Neuronal stem cell (in vitro differentiated cells): ENCODE measurements at regions not wholly inside any gene's neighbourhood (a gene's known extent, or its start where the extent isn't known, plus 50 kb on each side); places are given as distances from the start of the nearest gene placed in this dataset.

Experiments
- DNase-seq: peaks from one replicate; pipeline ENCODE4 v3.0.0-alpha.2; 2013; ENCODE audit warnings: low spot score
- H2AFZ ChIP-seq: one replicate; pipeline ENCODE4 v1.6.1; 2013; ENCODE audit warnings: mild to moderate bottlenecking, low read length, inconsistent platforms
- H2AK5ac ChIP-seq: 2 replicates; pipeline ENCODE4 v1.6.1; 2013; ENCODE audit warnings: low read depth, mild to moderate bottlenecking, inconsistent platforms, low read length, moderate library complexity, mixed read lengths
- H2BK120ac ChIP-seq: 2 replicates; pipeline ENCODE4 v1.6.1; 2013; ENCODE audit warnings: low read depth, mild to moderate bottlenecking, inconsistent platforms, low read length, moderate library complexity, mixed read lengths
- H2BK12ac ChIP-seq: one replicate; pipeline ENCODE4 v1.6.1; 2013; ENCODE audit warnings: low read length, inconsistent platforms
- H2BK15ac ChIP-seq: 2 replicates; pipeline ENCODE4 v1.6.1; 2013; ENCODE audit warnings: mild to moderate bottlenecking, low read length, inconsistent platforms, mixed read lengths
- H2BK5ac ChIP-seq: one replicate; pipeline ENCODE4 v1.6.1; 2013; ENCODE audit warnings: inconsistent platforms, mild to moderate bottlenecking, low read length, moderate library complexity
- H3K14ac ChIP-seq: one replicate; pipeline ENCODE4 v1.6.1; 2013; ENCODE audit warnings: low read length, inconsistent platforms
- H3K18ac ChIP-seq: 2 replicates; pipeline ENCODE4 v1.6.1; 2013; ENCODE audit warnings: low read length, inconsistent platforms
- H3K23ac ChIP-seq: 2 replicates; pipeline ENCODE4 v1.6.1; 2013; ENCODE audit warnings: low read depth, mild to moderate bottlenecking, mixed read lengths, low read length, inconsistent platforms; ENCODE audit not compliant: poor library complexity
- H3K27ac ChIP-seq: replicated peaks from 3 replicates; pipeline ENCODE4 v1.5.1; 2013; ENCODE audit warnings: low read length, inconsistent platforms
- H3K27me3 ChIP-seq, 3 experiments: 2 replicates each; pipeline ENCODE4 v1.6.1; 2013; ENCODE audit warnings: low read length in 3 of 3, mild to moderate bottlenecking in 2 of 3, inconsistent platforms in 1 of 3, low read depth in 1 of 3, mixed read lengths in 1 of 3, moderate library complexity in 1 of 3; ENCODE audit not compliant: control insufficient read depth in 3 of 3, insufficient read depth in 3 of 3
- H3K36me3 ChIP-seq, 2 donors: replicated peaks in 1 of 2; 2 replicates each; pipeline ENCODE4 v1.6.1; 2013; ENCODE audit warnings: low read length in 2 of 2; ENCODE audit not compliant: control insufficient read depth in 2 of 2, insufficient read depth in 2 of 2
- H3K4ac ChIP-seq: 2 replicates; pipeline ENCODE4 v1.6.1; 2013; ENCODE audit warnings: inconsistent platforms, mild to moderate bottlenecking, low read length, moderate library complexity
- H3K4me1 ChIP-seq, 2 donors: 1 replicate in 1 of 2; 2 replicates in 1 of 2; pipeline ENCODE4 v1.6.1; 2013; ENCODE audit warnings: low read length in 2 of 2, low read depth in 1 of 2; ENCODE audit not compliant: control insufficient read depth in 2 of 2, insufficient read depth in 1 of 2
- H3K4me2 ChIP-seq: one replicate; pipeline ENCODE4 v1.6.1; 2013; ENCODE audit warnings: mild to moderate bottlenecking, low read length, inconsistent platforms; ENCODE audit not compliant: insufficient read depth, poor library complexity, severe bottlenecking
- H3K4me3 ChIP-seq, 2 donors: 2 replicates each; pipeline ENCODE4 v1.5.1; 2013; ENCODE audit warnings: low read length in 2 of 2, mild to moderate bottlenecking in 2 of 2, inconsistent platforms in 1 of 2, moderate library complexity in 1 of 2
- H3K79me1 ChIP-seq: one replicate; pipeline ENCODE4 v1.6.1; 2013; ENCODE audit warnings: low read depth, mild to moderate bottlenecking, inconsistent platforms, low read length, moderate library complexity
- H3K9ac ChIP-seq: one replicate; pipeline ENCODE4 v1.6.1; 2013; ENCODE audit warnings: mild to moderate bottlenecking, low read depth, low read length, inconsistent platforms; ENCODE audit not compliant: poor library complexity
- H3K9me3 ChIP-seq, 2 donors: replicated peaks in 1 of 2; 2 replicates each; pipeline versions ENCODE3 to v1.6.1; 2013; ENCODE audit warnings: low read length in 2 of 2, mild to moderate bottlenecking in 2 of 2, inconsistent platforms in 1 of 2, low read depth in 1 of 2, mixed read lengths in 1 of 2, moderate library complexity in 1 of 2; ENCODE audit not compliant: control insufficient read depth in 2 of 2, insufficient read depth in 1 of 2
- H4K8ac ChIP-seq: one replicate; pipeline ENCODE4 v1.6.1; 2013; ENCODE audit warnings: low read depth, mild to moderate bottlenecking, inconsistent platforms, low read length, moderate library complexity
- H4K91ac ChIP-seq: one replicate; pipeline ENCODE4 v1.6.1; 2013; ENCODE audit warnings: low read length, low read depth, mild to moderate bottlenecking, inconsistent platforms; ENCODE audit not compliant: poor library complexity
- WGBS, 2 donors: extraction: QIAGEN DNeasy Blood & Tissue Kit; methylation state at CpG; one replicate each; pipeline ENCODE4 v1.1.7; 2013; ENCODE audit warnings: missing lambda C conversion rate in 2 of 2, mixed read lengths in 1 of 2; ENCODE audit not compliant: insufficient read length in 2 of 2, insufficient replicate concordance in 1 of 2; ENCODE audit errors: extremely low coverage in 2 of 2; 5-methylcytosine and 5-hydroxymethylcytosine counted together

DNA sequence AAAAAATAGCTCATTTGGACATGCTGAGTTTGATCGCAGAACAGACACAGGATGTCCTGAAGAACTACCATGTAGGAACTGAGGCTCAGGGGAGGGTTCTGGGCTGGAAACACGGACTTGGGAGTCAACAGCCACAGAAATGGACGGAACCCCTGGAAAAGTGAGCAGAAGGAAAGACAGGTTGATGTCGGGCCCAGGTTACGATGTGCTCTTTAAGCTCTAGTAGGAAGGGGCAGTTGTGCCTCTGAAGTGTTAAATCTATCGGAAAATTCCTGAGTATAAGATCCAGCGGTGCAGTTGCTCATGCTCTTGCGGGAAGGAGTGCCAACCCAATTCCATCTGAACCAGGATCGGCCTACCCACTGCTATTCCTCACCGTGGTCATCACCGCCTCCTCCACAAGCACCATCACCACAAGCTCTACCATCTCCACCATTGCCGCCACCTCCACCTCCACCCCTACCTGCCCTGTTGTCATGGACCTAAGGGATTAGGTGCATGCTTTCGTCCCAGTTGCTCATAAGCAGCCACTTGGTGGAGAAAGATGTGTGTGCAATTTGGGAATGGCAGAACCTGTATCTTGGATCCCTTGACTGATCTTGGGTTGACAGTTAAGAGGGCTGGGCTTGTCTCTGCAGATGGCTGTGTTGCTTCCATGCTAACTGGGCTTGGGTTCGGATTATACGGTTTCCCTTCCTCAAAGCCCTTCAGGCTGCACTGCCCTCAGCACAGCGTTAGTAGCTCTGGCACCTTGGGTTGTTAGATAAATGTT is 108.5 kb downstream of the ASB7 start:
- Histone ChIP-seq H2BK5ac (no peak overlapping the region), H3K4me3 (no peak overlapping the region), H3K23ac (no peak overlapping the region), H3K4ac (no peak overlapping the region), H3K79me1 (peaks cover 5% of the 10 kb centered on the region), H3K14ac (no peak overlapping the region), H3K9ac (no peak overlapping the region), H3K27me3 (no peaks in the 10 kb centered on the region), H3K18ac (no peak overlapping the region), H3K4me1 (no peaks in the 10 kb centered on the region), H3K9me3 (peaks cover 0 to 2% of the 10 kb centered on the region in 2 donors), H2AFZ (no peak overlapping the region), H3K27ac (no peak overlapping the region), H4K8ac (no peak overlapping the region), H3K4me2 (no peak overlapping the region), H3K36me3 (no peaks in the 10 kb centered on the region), H2BK12ac (no peak overlapping the region), H2AK5ac (no peak overlapping the region), H2BK120ac (no peak overlapping the region), H2BK15ac (no peak overlapping the region), H4K91ac (no peak overlapping the region)
- WGBS, 2 donors: no CpG with 5 or more reads among the region's 16 CpGs
- no peak for DNase-seq

DNA sequence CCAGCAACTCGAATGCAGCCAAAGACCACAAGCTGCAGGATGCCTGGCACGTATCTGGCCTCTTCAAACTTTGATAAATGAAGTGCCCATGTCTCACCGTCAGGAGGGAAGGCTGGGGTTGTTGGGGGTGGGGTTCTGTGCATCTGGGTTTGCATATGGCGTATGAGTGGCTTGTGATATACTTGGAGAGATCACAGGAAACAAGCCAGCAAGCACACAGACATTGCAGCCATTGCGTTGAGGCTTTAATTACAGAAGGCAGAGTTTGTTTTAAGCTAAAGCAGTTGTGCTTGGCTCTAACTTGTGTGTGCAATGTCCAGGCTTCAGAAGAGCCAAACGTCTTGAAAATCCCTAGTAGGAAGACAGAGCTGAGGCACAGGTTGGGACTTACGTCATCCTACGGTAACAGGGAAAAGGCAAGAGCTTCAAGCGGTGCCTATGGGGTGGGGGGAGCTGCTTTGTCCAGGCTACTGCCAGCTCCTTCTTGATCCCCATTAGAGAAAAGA is 109.2 kb downstream of the ASB7 start:
- Histone ChIP-seq H3K18ac (no peak overlapping the region), H2AK5ac (no peak overlapping the region), H3K9me3 (peaks cover 0 to 2% of the 10 kb centered on the region in 2 donors), H4K91ac (no peak overlapping the region), H4K8ac (no peak overlapping the region), H2BK120ac (no peak overlapping the region), H3K4me3 (no peak overlapping the region), H2BK5ac (no peak overlapping the region), H3K14ac (no peak overlapping the region), H2AFZ (no peak overlapping the region), H3K36me3 (no peaks in the 10 kb centered on the region), H3K4me1 (no peaks in the 10 kb centered on the region), H3K27me3 (no peaks in the 10 kb centered on the region), H2BK15ac (no peak overlapping the region), H3K79me1 (peaks cover 5% of the 10 kb centered on the region), H3K4ac (no peak overlapping the region), H2BK12ac (no peak overlapping the region), H3K4me2 (no peak overlapping the region), H3K27ac (no peak overlapping the region), H3K9ac (no peak overlapping the region), H3K23ac (no peak overlapping the region)
- no peak for DNase-seq
- whole genome bisulfite sequencing, 2 donors: no CpG with 5 or more reads among the region's 9 CpGs

DNA sequence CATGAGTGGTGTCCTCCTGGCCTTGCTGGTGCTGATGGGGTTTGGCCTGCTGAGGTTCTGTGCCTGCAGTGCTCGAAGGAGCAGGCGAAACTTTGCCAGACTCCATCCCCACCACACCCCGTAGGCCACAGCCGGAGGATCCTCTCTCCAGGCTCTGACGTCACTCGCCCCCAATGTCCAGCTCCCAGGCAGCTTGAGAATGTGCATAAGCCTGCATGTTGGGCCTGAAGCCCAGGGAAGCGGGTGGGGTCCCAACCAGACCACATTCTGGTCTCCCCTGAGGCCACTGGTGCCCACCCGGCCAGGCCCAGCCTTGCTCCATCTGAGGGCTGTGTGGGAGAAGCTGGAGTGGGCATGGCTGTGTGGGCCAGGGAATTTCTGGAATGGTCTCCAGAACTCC is 109.8 kb downstream of the ASB7 start:
- Histone ChIP-seq H3K9me3 (peaks cover 0 to 1% of the 10 kb centered on the region in 2 donors), H3K36me3 (no peaks in the 10 kb centered on the region), H2AK5ac (no peak overlapping the region), H4K91ac (no peak overlapping the region), H3K4me1 (no peaks in the 10 kb centered on the region), H3K9ac (no peak overlapping the region), H3K4me3 (no peak overlapping the region), H4K8ac (no peak overlapping the region), H3K14ac (no peak overlapping the region), H3K27ac (no peak overlapping the region), H3K4ac (no peak overlapping the region), H2BK15ac (no peak overlapping the region), H3K18ac (peak overlapping the region; percentile 50), H2BK5ac (no peak overlapping the region), H2AFZ (no peak overlapping the region), H2BK12ac (no peak overlapping the region), H3K4me2 (no peak overlapping the region), H3K23ac (no peak overlapping the region), H3K79me1 (peaks cover 4% of the 10 kb centered on the region), H2BK120ac (no peak overlapping the region), H3K27me3 (no peaks in the 10 kb centered on the region)
- WGBS, 2 donors: no CpG with 5 or more reads among the region's 8 CpGs
- DNase-seq: no peak

DNA sequence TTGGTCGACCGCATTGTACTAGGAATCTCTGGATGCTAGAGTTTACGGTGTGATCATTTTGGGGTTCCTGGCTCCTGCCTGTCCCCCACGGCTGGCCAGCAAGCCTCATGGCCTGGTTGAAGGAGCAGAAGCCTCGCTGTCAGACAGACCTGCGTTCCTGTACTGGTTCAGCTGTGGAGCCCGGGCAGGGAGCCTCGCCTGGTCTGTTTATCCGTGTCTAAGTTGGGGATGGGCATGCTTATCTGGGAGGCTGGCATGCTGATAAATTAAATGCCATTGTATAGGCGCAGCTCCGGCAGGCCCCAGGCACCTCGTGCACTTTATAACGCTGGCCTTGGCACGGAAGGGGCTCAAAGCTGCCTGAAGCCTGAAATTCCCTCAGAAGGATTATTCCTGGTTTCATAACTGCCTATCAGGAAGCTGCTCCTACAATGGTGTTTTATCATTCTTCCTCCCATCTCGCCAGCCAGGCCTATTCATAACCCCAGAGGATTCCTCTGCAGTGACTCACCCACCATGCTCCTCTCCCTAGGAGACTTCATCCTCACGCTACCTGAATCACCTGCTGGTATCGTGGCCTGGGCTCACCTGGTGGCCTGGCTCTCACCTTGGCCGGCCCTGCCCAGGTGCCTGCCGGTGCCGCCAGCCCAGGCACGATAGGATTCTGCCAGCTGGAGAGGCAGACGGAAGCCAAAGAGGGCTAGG is 110.9 kb downstream of the ASB7 start:
- no peak overlapping the region for H2AFZ ChIP-seq
- H3K4me1 ChIP-seq: no peaks in the 10 kb centered on the region
- no peak for DNase-seq
- no peaks in the 10 kb centered on the region for H3K27me3 ChIP-seq
- H3K23ac ChIP-seq: no peak overlapping the region
- no peak overlapping the region for H2BK5ac ChIP-seq
- no peak overlapping the region for H2BK120ac ChIP-seq
- H2BK12ac ChIP-seq: no peak overlapping the region
- H3K14ac ChIP-seq: no peak overlapping the region
- H2AK5ac ChIP-seq: peak overlapping the region; percentile 20
- H3K36me3 ChIP-seq: no peaks in the 10 kb centered on the region
- WGBS, 2 donors: no CpG with 5 or more reads among the region's 22 CpGs
- H3K4ac ChIP-seq: no peak overlapping the region
- H3K27ac ChIP-seq: no peak overlapping the region
- H4K8ac ChIP-seq: no peak overlapping the region
- H4K91ac ChIP-seq: no peak overlapping the region
- peaks cover 3% of the 10 kb centered on the region for H3K79me1 ChIP-seq
- no peak overlapping the region for H3K4me3 ChIP-seq
- H3K9ac ChIP-seq: no peak overlapping the region
- H3K18ac ChIP-seq: peak overlapping the region; percentile 53
- no peaks in the 10 kb centered on the region for H3K9me3 ChIP-seq
- H2BK15ac ChIP-seq: no peak overlapping the region
- no peak overlapping the region for H3K4me2 ChIP-seq
